Hematopoietic multipotent progenitor cell treated with erythropoietin and hydrocortisone succinate and interleukin-3 and kit ligand, for 4 days (in vitro differentiated cells): ENCODE measurements at regions not wholly inside any gene's neighbourhood (a gene's known extent, or its start where the extent isn't known, plus 50 kb on each side); places are given as distances from the start of the nearest gene placed in this dataset.
"Not testable (repeated sequence)": the region's sequence is repeated elsewhere in the genome, so short reads cannot be mapped to it uniquely, and the experiment has no call there.

ENCODE experiments used
- DNase-seq: peaks from one replicate; pipeline ENCODE4 v3.0.0-alpha.2; 2015

GRCh38 chr21:5066682-5067251 lies 5454.6 kb upstream of the TPTE start:
- DNase-seq = not testable (repeated sequence)

- DNase-seq = not testable (repeated sequence)
Observed at GRCh38 chr21:5067326-5068048, 5453.9 kb upstream of the TPTE start.

- not testable (repeated sequence) for DNase-seq
Observed at GRCh38 chr21:5068649-5069048, 5452.7 kb upstream of the TPTE start.

GRCh38 chr21:5071180-5071579 lies 5450.2 kb upstream of the TPTE start:
- not testable (repeated sequence) for DNase-seq

GRCh38 chr21:5076854-5077253 lies 5444.5 kb upstream of the TPTE start:
- DNase-seq = not testable (repeated sequence)

- not testable (repeated sequence) for DNase-seq
Observed at GRCh38 chr21:5079361-5079760, 5442.0 kb upstream of the TPTE start.

GRCh38 chr21:5080015-5080414 lies 5441.4 kb upstream of the TPTE start:
- DNase-seq = not testable (repeated sequence)

GRCh38 chr21:5084246-5084645 lies 5437.1 kb upstream of the TPTE start:
- not testable (repeated sequence) for DNase-seq

GRCh38 chr21:5085456-5085855 lies 5435.9 kb upstream of the TPTE start:
- not testable (repeated sequence) for DNase-seq

- DNase-seq = not testable (repeated sequence)
Observed at GRCh38 chr21:5086416-5086815, 5435.0 kb upstream of the TPTE start.

- DNase-seq = not testable (repeated sequence)
Observed at GRCh38 chr21:5088820-5089219, 5432.6 kb upstream of the TPTE start.

- not testable (repeated sequence) for DNase-seq
Observed at GRCh38 chr21:5089399-5090089, 5431.8 kb upstream of the TPTE start.

GRCh38 chr21:5090132-5091079 lies 5431.0 kb upstream of the TPTE start:
- not testable (repeated sequence) for DNase-seq

GRCh38 chr21:5091274-5091673 lies 5430.1 kb upstream of the TPTE start:
- DNase-seq = not testable (repeated sequence)

GRCh38 chr21:5095628-5096027 lies 5425.8 kb upstream of the TPTE start:
- DNase-seq = not testable (repeated sequence)

- not testable (repeated sequence) for DNase-seq
Observed at GRCh38 chr21:5098010-5098743, 5423.2 kb upstream of the TPTE start.

- DNase-seq = not testable (repeated sequence)
Observed at GRCh38 chr21:5100604-5101174, 5420.7 kb upstream of the TPTE start.

- DNase-seq = peak; percentile 85
Observed at GRCh38 chr21:5101749-5102148, 5419.6 kb upstream of the TPTE start.

- DNase-seq = not testable (repeated sequence)
Observed at GRCh38 chr21:5103880-5104561, 5417.4 kb upstream of the TPTE start.

- not testable (repeated sequence) for DNase-seq
Observed at GRCh38 chr21:5104562-5104928, 5416.8 kb upstream of the TPTE start.
